ENCODE measurements at regions not wholly inside any gene's neighbourhood (a gene's known extent, or its start where the extent isn't known, plus 50 kb on each side); places are given as distances from the start of the nearest gene placed in this dataset.

GRCh38 chr9:103335461-103335860 is 340.3 kb downstream of the CYLC2 start:
- no peak for TF ChIP-seq POLR2A (IDR thresholded peaks at IDR 0.05; ENCODE audit: low read length)
- no peak for TF ChIP-seq GATA1 (IDR thresholded peaks at IDR 0.05; ENCODE audit: low read depth, low read length)

Measured in erythroblast (primary cell).